ENCODE measurements at regions not wholly inside any gene's neighbourhood (a gene's known extent, or its start where the extent isn't known, plus 50 kb on each side); places are given as distances from the start of the nearest gene placed in this dataset.

- TF ChIP-seq POLR2A (IDR thresholded peaks at IDR 0.05; ENCODE audit: low read depth, low read length) (no peak), POLR2AphosphoS5 (IDR thresholded peaks at IDR 0.05; ENCODE audit: low read depth, low read length) (no peak), TAF1 (IDR thresholded peaks at IDR 0.05; ENCODE audit: low read depth, low read length) (no peak), POU2F2 (IDR thresholded peaks at IDR 0.05; ENCODE audit: low read depth, low read length) (no peak), SPI1 (IDR thresholded peaks at IDR 0.05; ENCODE audit: low read depth, low read length) (no peak), PAX5 (IDR thresholded peaks at IDR 0.05; ENCODE audit: insufficient read depth, low read length, severe bottlenecking) (no peak)
- DNase-seq (ENCODE audit: insufficient read length, low spot score) (no peak), FAIRE-seq (no peak)
Observed at GRCh38 chr5:174242573-174242972, 197.1 kb downstream of the NSG2 start.

GRCh38 chr5:174243904-174244303, 198.4 kb downstream of the NSG2 start:
- no peak for DNase-seq (ENCODE audit: insufficient read length, low spot score)

GRCh38 chr5:174245516-174246075, 200.1 kb downstream of the NSG2 start:
- TF ChIP-seq PAX5 (IDR thresholded peaks at IDR 0.05; ENCODE audit: insufficient read depth, low read length, severe bottlenecking) (no peak), POU2F2 (IDR thresholded peaks at IDR 0.05; ENCODE audit: low read depth, low read length) (no peak), TAF1 (IDR thresholded peaks at IDR 0.05; ENCODE audit: low read depth, low read length) (no peak), POLR2AphosphoS5 (IDR thresholded peaks at IDR 0.05; ENCODE audit: low read depth, low read length) (no peak), POLR2A (IDR thresholded peaks at IDR 0.05; ENCODE audit: low read depth, low read length) (no peak), SPI1 (IDR thresholded peaks at IDR 0.05; ENCODE audit: low read depth, low read length) (no peak)
- FAIRE-seq (no peak), DNase-seq (ENCODE audit: insufficient read length, low spot score) (no peak)

More at GRCh38 chr5:174243904-174244303, 198.4 kb downstream of the NSG2 start:
- FAIRE-seq, result no peak
- TF ChIP-seq POLR2A (IDR thresholded peaks at IDR 0.05; ENCODE audit: low read depth, low read length) (no peak), POLR2AphosphoS5 (IDR thresholded peaks at IDR 0.05; ENCODE audit: low read depth, low read length) (no peak), SPI1 (IDR thresholded peaks at IDR 0.05; ENCODE audit: low read depth, low read length) (no peak), PAX5 (IDR thresholded peaks at IDR 0.05; ENCODE audit: insufficient read depth, low read length, severe bottlenecking) (no peak), POU2F2 (IDR thresholded peaks at IDR 0.05; ENCODE audit: low read depth, low read length) (no peak), TAF1 (IDR thresholded peaks at IDR 0.05; ENCODE audit: low read depth, low read length) (no peak)

- TF ChIP-seq TAF1 (IDR thresholded peaks at IDR 0.05; ENCODE audit: low read depth, low read length), result no peak
- TF ChIP-seq POLR2AphosphoS5 (IDR thresholded peaks at IDR 0.05; ENCODE audit: low read depth, low read length), result no peak
- TF ChIP-seq POU2F2 (IDR thresholded peaks at IDR 0.05; ENCODE audit: low read depth, low read length), result no peak
- no peak for TF ChIP-seq POLR2A (IDR thresholded peaks at IDR 0.05; ENCODE audit: low read depth, low read length)
- no peak for TF ChIP-seq SPI1 (IDR thresholded peaks at IDR 0.05; ENCODE audit: low read depth, low read length)
- no peak for TF ChIP-seq PAX5 (IDR thresholded peaks at IDR 0.05; ENCODE audit: insufficient read depth, low read length, severe bottlenecking)
- DNase-seq (ENCODE audit: insufficient read length, low spot score), result no peak
- FAIRE-seq, result no peak
Observed at GRCh38 chr5:174246743-174247142, 201.2 kb downstream of the NSG2 start.

DNA sequence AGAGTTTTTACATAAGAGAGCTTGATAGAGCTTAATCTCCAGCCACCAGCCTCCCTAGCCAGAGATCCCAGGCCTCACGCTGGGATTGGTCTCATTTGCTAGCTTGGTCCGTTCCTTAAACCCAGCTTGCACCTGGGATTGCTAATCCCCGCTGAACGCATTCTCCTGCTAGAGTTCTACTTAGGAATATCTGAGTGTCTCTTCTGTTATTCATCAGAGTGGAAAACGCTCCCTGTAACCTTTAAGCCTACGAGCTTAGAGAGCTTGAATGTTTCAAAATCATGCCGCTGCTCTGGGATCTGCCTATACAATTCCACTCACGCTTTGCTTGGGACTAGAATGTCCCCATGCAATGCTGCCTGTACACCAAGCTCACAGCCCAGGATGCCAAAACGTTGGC, 201.8 kb downstream of the NSG2 start:
- DNase-seq (ENCODE audit: insufficient read length, low spot score), result no peak
- FAIRE-seq, result no peak
- no peak for TF ChIP-seq TAF1 (IDR thresholded peaks at IDR 0.05; ENCODE audit: low read depth, low read length)

GRCh38 chr5:174251305-174252000, 205.9 kb downstream of the NSG2 start:
- DNase-seq (ENCODE audit: insufficient read length, low spot score) (no peak), FAIRE-seq (no peak)
- TF ChIP-seq PAX5 (IDR thresholded peaks at IDR 0.05; ENCODE audit: insufficient read depth, low read length, severe bottlenecking) (no peak), POU2F2 (IDR thresholded peaks at IDR 0.05; ENCODE audit: low read depth, low read length) (no peak), POLR2A (IDR thresholded peaks at IDR 0.05; ENCODE audit: low read depth, low read length) (no peak), POLR2AphosphoS5 (IDR thresholded peaks at IDR 0.05; ENCODE audit: low read depth, low read length) (no peak), TAF1 (IDR thresholded peaks at IDR 0.05; ENCODE audit: low read depth, low read length) (no peak), SPI1 (IDR thresholded peaks at IDR 0.05; ENCODE audit: low read depth, low read length) (no peak)

- DNase-seq (ENCODE audit: insufficient read length, low spot score) (no peak), FAIRE-seq (no peak)
- TF ChIP-seq POLR2A (IDR thresholded peaks at IDR 0.05; ENCODE audit: low read depth, low read length) (no peak), POLR2AphosphoS5 (IDR thresholded peaks at IDR 0.05; ENCODE audit: low read depth, low read length) (no peak), POU2F2 (IDR thresholded peaks at IDR 0.05; ENCODE audit: low read depth, low read length) (no peak), TAF1 (IDR thresholded peaks at IDR 0.05; ENCODE audit: low read depth, low read length) (no peak), PAX5 (IDR thresholded peaks at IDR 0.05; ENCODE audit: insufficient read depth, low read length, severe bottlenecking) (no peak), SPI1 (IDR thresholded peaks at IDR 0.05; ENCODE audit: low read depth, low read length) (no peak)
Observed at GRCh38 chr5:174252121-174252520, 206.6 kb downstream of the NSG2 start.

DNA sequence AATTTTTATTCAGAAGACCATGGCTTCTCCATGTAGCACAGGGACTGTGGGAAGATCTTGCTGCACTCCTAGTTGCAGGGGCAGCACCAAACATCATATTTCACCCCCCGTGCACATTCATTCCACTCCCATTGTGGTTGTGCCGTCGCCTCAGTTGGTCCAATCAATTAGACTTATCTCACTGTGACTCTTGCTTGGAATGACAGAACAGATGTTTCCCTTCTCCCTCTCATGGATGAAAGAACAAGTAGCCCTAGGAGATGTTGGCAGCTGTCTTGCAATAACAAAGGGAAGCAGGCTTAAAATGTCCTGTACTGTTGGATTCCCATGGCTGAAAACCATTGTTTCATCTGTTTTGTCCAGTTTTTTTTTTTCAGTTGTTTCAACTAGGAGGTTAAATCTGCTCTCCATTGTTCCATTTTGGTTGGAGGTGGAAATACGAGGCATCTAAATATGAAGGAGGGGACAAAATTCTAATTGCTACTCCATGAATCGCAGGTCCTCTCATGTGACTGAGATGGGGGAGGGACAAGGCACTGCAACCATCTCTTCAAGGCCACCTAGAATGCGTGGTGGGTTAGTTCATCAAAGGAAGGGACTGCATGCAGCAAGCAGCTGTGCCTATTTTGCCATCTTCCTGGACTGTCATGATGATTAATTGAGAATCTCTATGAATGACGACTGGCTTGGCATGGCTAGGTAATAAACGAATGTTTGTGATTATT, 214.4 kb downstream of the NSG2 start:
- FAIRE-seq (no peak), DNase-seq (ENCODE audit: insufficient read length, low spot score) (no peak)
- TF ChIP-seq POU2F2 (IDR thresholded peaks at IDR 0.05; ENCODE audit: low read depth, low read length) (no peak), POLR2AphosphoS5 (IDR thresholded peaks at IDR 0.05; ENCODE audit: low read depth, low read length) (no peak), SPI1 (IDR thresholded peaks at IDR 0.05; ENCODE audit: low read depth, low read length) (no peak), POLR2A (IDR thresholded peaks at IDR 0.05; ENCODE audit: low read depth, low read length) (no peak), TAF1 (IDR thresholded peaks at IDR 0.05; ENCODE audit: low read depth, low read length) (no peak), PAX5 (IDR thresholded peaks at IDR 0.05; ENCODE audit: insufficient read depth, low read length, severe bottlenecking) (no peak)

DNA sequence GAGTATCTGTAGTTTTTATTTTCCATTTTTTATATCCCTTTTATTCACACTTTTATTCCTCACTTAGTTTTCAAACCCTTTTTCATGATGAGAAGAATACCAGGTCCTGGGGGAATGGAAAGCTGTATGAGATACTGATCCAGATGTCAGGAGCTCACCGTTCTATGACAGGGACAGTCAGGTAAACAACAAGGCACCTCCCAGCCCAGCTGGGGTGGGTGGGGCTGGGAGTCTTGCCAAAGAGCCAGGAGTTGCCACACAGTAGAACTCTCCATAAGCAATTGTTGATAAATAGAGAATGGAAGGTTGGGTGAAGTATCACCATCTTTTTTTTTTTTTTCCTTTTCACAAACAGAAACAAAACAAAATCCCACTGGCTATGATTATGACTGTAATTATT, 225.8 kb downstream of the NSG2 start:
- FAIRE-seq (no peak), DNase-seq (ENCODE audit: insufficient read length, low spot score) (no peak)
- no peak for TF ChIP-seq POLR2AphosphoS5 (IDR thresholded peaks at IDR 0.05; ENCODE audit: low read depth, low read length)
- TF ChIP-seq POU2F2 (IDR thresholded peaks at IDR 0.05; ENCODE audit: low read depth, low read length), result no peak
- TF ChIP-seq PAX5 (IDR thresholded peaks at IDR 0.05; ENCODE audit: insufficient read depth, low read length, severe bottlenecking), result no peak
- no peak for TF ChIP-seq POLR2A (IDR thresholded peaks at IDR 0.05; ENCODE audit: low read depth, low read length)
- no peak for TF ChIP-seq TAF1 (IDR thresholded peaks at IDR 0.05; ENCODE audit: low read depth, low read length)
- TF ChIP-seq SPI1 (IDR thresholded peaks at IDR 0.05; ENCODE audit: low read depth, low read length), result no peak

Data from GM12891 (cell line).